ENCODE measurements at regions not wholly inside any gene's neighbourhood (a gene's known extent, or its start where the extent isn't known, plus 50 kb on each side); places are given as distances from the start of the nearest gene placed in this dataset.
"Not testable (repeated sequence)": the region's sequence is repeated elsewhere in the genome, so short reads cannot be mapped to it uniquely, and the experiment has no call there.

- DNase-seq (ENCODE audit: low spot score) = no peak
Observed at GRCh38 chr9:2395814-2396612, 225.6 kb upstream of the VLDLR start.

- DNase-seq (ENCODE audit: low spot score) = no peak
Observed at GRCh38 chr9:2396622-2397285, 224.8 kb upstream of the VLDLR start.

GRCh38 chr9:2397875-2398274 is 223.7 kb upstream of the VLDLR start:
- not testable (repeated sequence) for DNase-seq (ENCODE audit: low spot score)

GRCh38 chr9:2401746-2402145 is 219.8 kb upstream of the VLDLR start:
- DNase-seq (ENCODE audit: low spot score) = not testable (repeated sequence)

- DNase-seq (ENCODE audit: low spot score) = no peak
Observed at GRCh38 chr9:2403701-2404100, 217.9 kb upstream of the VLDLR start.

- DNase-seq (ENCODE audit: low spot score) = no peak
Observed at GRCh38 chr9:2406252-2406651, 215.3 kb upstream of the VLDLR start.

- DNase-seq (ENCODE audit: low spot score) = no peak
Observed at GRCh38 chr9:2407450-2407849, 214.1 kb upstream of the VLDLR start.

- peak; percentile 51 for DNase-seq (ENCODE audit: low spot score)
Observed at GRCh38 chr9:2411459-2412215, 209.9 kb upstream of the VLDLR start.

- no peak for DNase-seq (ENCODE audit: low spot score)
Observed at GRCh38 chr9:2413160-2413805, 208.3 kb upstream of the VLDLR start.

GRCh38 chr9:2414465-2414864 is 207.1 kb upstream of the VLDLR start:
- DNase-seq (ENCODE audit: low spot score) = no peak

- DNase-seq (ENCODE audit: low spot score) = no peak
Observed at GRCh38 chr9:2415326-2415725, 206.3 kb upstream of the VLDLR start.

- DNase-seq (ENCODE audit: low spot score) = no peak
Observed at GRCh38 chr9:2417730-2418129, 203.9 kb upstream of the VLDLR start.

- peak; percentile 38 for DNase-seq (ENCODE audit: low spot score)
Observed at GRCh38 chr9:2418619-2419018, 203.0 kb upstream of the VLDLR start.

GRCh38 chr9:2419347-2419746 is 202.2 kb upstream of the VLDLR start:
- no peak for DNase-seq (ENCODE audit: low spot score)

GRCh38 chr9:2420543-2420942 is 201.0 kb upstream of the VLDLR start:
- no peak for DNase-seq (ENCODE audit: low spot score)

GRCh38 chr9:2424619-2425033 is 197.0 kb upstream of the VLDLR start:
- DNase-seq (ENCODE audit: low spot score) = no peak

GRCh38 chr9:2425676-2426075 is 195.9 kb upstream of the VLDLR start:
- DNase-seq (ENCODE audit: low spot score) = no peak

- DNase-seq (ENCODE audit: low spot score) = no peak
Observed at GRCh38 chr9:2427120-2427891, 194.3 kb upstream of the VLDLR start.

GRCh38 chr9:2439957-2440356 is 181.6 kb upstream of the VLDLR start:
- DNase-seq (ENCODE audit: low spot score) = no peak

- not testable (repeated sequence) for DNase-seq (ENCODE audit: low spot score)
Observed at GRCh38 chr9:2443933-2444332, 177.7 kb upstream of the VLDLR start.

- no peak for DNase-seq (ENCODE audit: low spot score)
Observed at GRCh38 chr9:2448193-2448738, 173.3 kb upstream of the VLDLR start.

Data from GM03348 (cell line).